IMR-90 (cell line): ENCODE measurements at regions not wholly inside any gene's neighbourhood (a gene's known extent, or its start where the extent isn't known, plus 50 kb on each side); places are given as distances from the start of the nearest gene placed in this dataset.

ENCODE experiments used
- ATAC-seq: fragments of 200-7000 bp; cut with Tn5 transposase; 2 replicates; pipeline ENCODE4 v1.9.1; 2020; ENCODE audit warnings: low read depth, mild to moderate bottlenecking, moderate library complexity
- BruUV-seq: library from RNA; stranded (reverse); fragments of 400-500 nt; replicated peaks from 2 replicates; lab custom pipeline; 2021; lab: Mats Ljungman, UMichigan
- CTCF ChIA-PET: fragments of 300-600 bp; formaldehyde crosslinking; extraction: SDS; loops from one replicate; lab custom pipeline; 2021; ENCODE audit warnings: antibody characterized with exemption; lab: Yijun Ruan, JAX
- POLR2A ChIA-PET: fragments of 300-600 bp; sonication (Branson Sonifier 250); formaldehyde crosslinking; loops from one replicate; lab custom pipeline; 2022; ENCODE audit warnings: antibody characterized with exemption; ENCODE audit not compliant: unreplicated experiment; lab: Charles Lee
- DNase-seq: peaks from one replicate; pipeline ENCODE4 v3.0.0; 2013
- H2AFZ ChIP-seq: replicated peaks from 2 replicates; pipeline ENCODE3; 2013; ENCODE audit warnings: low read length, mild to moderate bottlenecking; ENCODE audit not compliant: poor library complexity
- H2AK5ac ChIP-seq: 2 replicates; pipeline ENCODE4 v1.6.1; 2013; ENCODE audit warnings: low read depth, low read length, inconsistent platforms
- H2AK9ac ChIP-seq: replicated peaks from 2 replicates; pipeline ENCODE3; 2013; ENCODE audit warnings: mild to moderate bottlenecking, low read depth, low read length, moderate library complexity; ENCODE audit not compliant: poor library complexity
- H2BK120ac ChIP-seq: 2 replicates; pipeline ENCODE4 v1.6.1; 2013; ENCODE audit warnings: low read depth, low read length, inconsistent platforms
- H2BK15ac ChIP-seq: 3 replicates; pipeline ENCODE4 v1.6.1; 2013; ENCODE audit warnings: low read depth, low read length, inconsistent platforms
- H2BK20ac ChIP-seq: 2 replicates; pipeline ENCODE4 v1.6.1; 2013; ENCODE audit warnings: low read depth, mild to moderate bottlenecking, inconsistent platforms, low read length, moderate library complexity
- H2BK5ac ChIP-seq: 2 replicates; pipeline ENCODE4 v1.6.1; 2013; ENCODE audit warnings: mild to moderate bottlenecking, low read depth, low read length, inconsistent platforms; ENCODE audit not compliant: poor library complexity, severe bottlenecking
- H3K14ac ChIP-seq: replicated peaks from 2 replicates; pipeline ENCODE4 v1.6.1; 2013; ENCODE audit warnings: low read depth, low read length, inconsistent platforms
- H3K18ac ChIP-seq: 2 replicates; pipeline ENCODE4 v1.6.1; 2013; ENCODE audit warnings: low read depth, low read length, control low read depth
- H3K23ac ChIP-seq: 2 replicates; pipeline ENCODE4 v1.6.1; 2013; ENCODE audit warnings: low read depth, low read length, inconsistent platforms
- H3K27ac ChIP-seq: 2 replicates; pipeline ENCODE4 v1.5.1; 2013; ENCODE audit warnings: mild to moderate bottlenecking, control low read depth, low read length; ENCODE audit not compliant: insufficient read depth
- H3K27me3 ChIP-seq: 2 replicates; pipeline ENCODE4 v1.6.1; 2013; ENCODE audit warnings: low read length; ENCODE audit not compliant: control insufficient read depth, insufficient read depth
- H3K36me3 ChIP-seq: 2 replicates; pipeline ENCODE4 v1.6.1; 2013; ENCODE audit warnings: low read length, mixed read lengths; ENCODE audit not compliant: control insufficient read depth, insufficient read depth
- H3K4ac ChIP-seq: 2 replicates; pipeline ENCODE4 v1.6.1; 2013; ENCODE audit warnings: low read depth, low read length, inconsistent platforms
- H3K4me1 ChIP-seq: 2 replicates; pipeline ENCODE4 v1.6.1; 2013; ENCODE audit warnings: low read length, mixed read lengths; ENCODE audit not compliant: control insufficient read depth, insufficient read depth
- H3K4me2 ChIP-seq: 2 replicates; pipeline ENCODE4 v1.6.1; 2013; ENCODE audit warnings: low read depth, mild to moderate bottlenecking, control low read depth, low read length, moderate library complexity
- H3K4me3 ChIP-seq: 2 replicates; pipeline ENCODE4 v1.5.1; 2013; ENCODE audit warnings: low read depth, mild to moderate bottlenecking, control low read depth, low read length, moderate library complexity; ENCODE audit not compliant: insufficient read depth
- H3K56ac ChIP-seq: 2 replicates; pipeline ENCODE4 v1.6.1; 2013; ENCODE audit warnings: low read length, inconsistent platforms; ENCODE audit not compliant: insufficient read depth; ENCODE audit errors: extremely low read depth
- H3K79me1 ChIP-seq, 2 experiments: 2 replicates each; pipeline ENCODE4 v1.6.1; 2013; ENCODE audit warnings: low read length in 2 of 2, inconsistent platforms in 1 of 2, low read depth in 1 of 2
- H3K9ac ChIP-seq: 2 replicates; pipeline ENCODE4 v1.6.1; 2013; ENCODE audit warnings: low read depth, low read length, control low read depth
- H3K9me1 ChIP-seq: 2 replicates; pipeline ENCODE4 v1.6.1; 2013; ENCODE audit warnings: low read length, inconsistent platforms; ENCODE audit not compliant: insufficient read depth
- H3K9me3 ChIP-seq: 2 replicates; pipeline ENCODE4 v1.6.1; 2013; ENCODE audit warnings: low read length; ENCODE audit not compliant: control insufficient read depth, insufficient read depth
- H4K20me1 ChIP-seq: 2 replicates; pipeline ENCODE4 v1.6.1; 2013; ENCODE audit warnings: low read length, inconsistent platforms; ENCODE audit not compliant: insufficient read depth
- H4K5ac ChIP-seq: 2 replicates; pipeline ENCODE4 v1.6.1; 2013; ENCODE audit warnings: mild to moderate bottlenecking, low read depth, low read length, control low read depth
- H4K8ac ChIP-seq, 2 experiments: 2 replicates each; pipeline ENCODE4 v1.6.1; 2013; ENCODE audit warnings: low read depth in 2 of 2, low read length in 2 of 2, control low read depth in 1 of 2, inconsistent platforms in 1 of 2
- H4K91ac ChIP-seq: 2 replicates; pipeline ENCODE4 v1.6.1; 2013; ENCODE audit warnings: low read depth, low read length, inconsistent platforms; ENCODE audit not compliant: insufficient read depth
- BHLHE40 ChIP-seq: fragments of 150-350 bp; IDR thresholded peaks from 2 replicates; pipeline ENCODE4 v1.6.1; 2016; ENCODE audit warnings: mild to moderate bottlenecking, low read depth, low read length
- CEBPB ChIP-seq: IDR thresholded peaks from 2 replicates; pipeline ENCODE4 v1.6.1; 2012; ENCODE audit warnings: low read depth, low read length, improper control_type of control experiment
- CHD1 ChIP-seq: IDR thresholded peaks from 2 replicates; pipeline ENCODE4 v1.6.1; 2012; ENCODE audit warnings: low read depth, low read length, improper control_type of control experiment
- ELK1 ChIP-seq: fragments of 150-350 bp; IDR thresholded peaks from 2 replicates; pipeline ENCODE4 v1.6.1; 2016; ENCODE audit warnings: low read depth, mild to moderate bottlenecking, low read length, moderate library complexity, borderline replicate concordance
- FOS ChIP-seq: fragments of 150-350 bp; IDR thresholded peaks from 2 replicates; pipeline ENCODE4 v1.6.1; 2016; ENCODE audit warnings: low read depth, low read length
- MAFK ChIP-seq: IDR thresholded peaks from 2 replicates; pipeline ENCODE4 v1.6.1; 2012; ENCODE audit warnings: low read depth, low read length, improper control_type of control experiment
- MAZ ChIP-seq: IDR thresholded peaks from 2 replicates; pipeline ENCODE4 v1.6.1; 2012; ENCODE audit warnings: low read depth, mild to moderate bottlenecking, low read length, improper control_type of control experiment, moderate library complexity, borderline replicate concordance
- MXI1 ChIP-seq: IDR thresholded peaks from 2 replicates; pipeline ENCODE4 v1.6.1; 2012; ENCODE audit warnings: low read depth, mild to moderate bottlenecking, low read length, moderate library complexity, borderline replicate concordance
- NFE2L2 ChIP-seq: fragments of 150-350 bp; IDR thresholded peaks from 2 replicates; pipeline ENCODE4 v1.6.1; 2016; ENCODE audit warnings: low read depth, mild to moderate bottlenecking, low read length
- POLR2A ChIP-seq: IDR thresholded peaks from 2 replicates; pipeline ENCODE4 v1.6.1; 2012; ENCODE audit warnings: mild to moderate bottlenecking, low read depth, low read length
- RAD21 ChIP-seq: IDR thresholded peaks from 2 replicates; pipeline ENCODE4 v1.6.1; 2012; ENCODE audit warnings: low read length, improper control_type of control experiment
- RCOR1 ChIP-seq: IDR thresholded peaks from 2 replicates; pipeline ENCODE4 v1.6.1; 2012; ENCODE audit warnings: mild to moderate bottlenecking, low read length, improper control_type of control experiment; ENCODE audit not compliant: insufficient replicate concordance
- RFX5 ChIP-seq: IDR thresholded peaks from 2 replicates; pipeline ENCODE4 v1.8.0; 2012; ENCODE audit warnings: low read depth, mild to moderate bottlenecking, low read length, moderate library complexity
- SMC3 ChIP-seq: fragments of 150-350 bp; IDR thresholded peaks from 2 replicates; pipeline ENCODE4 v1.6.1; 2016; ENCODE audit warnings: low read depth, mild to moderate bottlenecking, antibody characterized with exemption, low read length, moderate library complexity
- WGBS, 2 experiments: methylation state at CpG; one replicate each; pipeline versions ENCODE4 v1.1.5 to v1.1.7; 2013; ENCODE audit warnings: missing lambda C conversion rate in 2 of 2; ENCODE audit not compliant: insufficient read length in 1 of 2; ENCODE audit errors: extremely low coverage in 2 of 2; 5-methylcytosine and 5-hydroxymethylcytosine counted together
- dilution Hi-C: fragments of 300-500 bp; cut with HindIII; formaldehyde crosslinking; loops from one replicate; pipeline ENCODE4 v1.14.3; 2018; ENCODE audit warnings: low sequenced_read_pairs; ENCODE audit not compliant: unreplicated experiment
- in situ Hi-C: fragments of 300-500 bp; cut with MboI; formaldehyde crosslinking; loops from 3 replicates; pipeline ENCODE4 v1.14.3; 2019; ENCODE audit warnings: low sequenced_read_pairs, inconsistent platforms, mixed read lengths
- intact Hi-C: fragments of 100-400 bp; cut with micrococcal nuclease; formaldehyde crosslinking; loops from 2 replicates; pipeline ENCODE4 v1.10.0; 2022
- TF ChIP-seq, protein P1 (sequence below): conservative IDR thresholded peaks from 2 replicates; pipeline ENCODE4 v1.5.1; 2012; ENCODE audit warnings: mild to moderate bottlenecking, low read depth, low read length, improper control_type of control experiment
- TF ChIP-seq, protein P2 (sequence below): fragments of 150-350 bp; IDR thresholded peaks from 2 replicates; pipeline ENCODE4 v1.6.1; 2017; ENCODE audit warnings: mild to moderate bottlenecking, antibody characterized with exemption, low read length, low read depth

- H3K23ac ChIP-seq, result no peak overlapping the region
- in situ Hi-C loops (no loop called here), dilution Hi-C loops (no loop called here), intact Hi-C loops (no loop called here)
- no CpG with 5 or more reads among the region's 4 CpGs for WGBS, 2 experiments
- H3K9ac ChIP-seq, result no peak overlapping the region
- H2BK120ac ChIP-seq, result no peak overlapping the region
- H3K4me2 ChIP-seq, result no peak overlapping the region
- H4K91ac ChIP-seq, result no peak overlapping the region
- CTCF ChIA-PET, result no interaction called here
- H3K4me1 ChIP-seq, result peaks cover 6% of the 10 kb centered on the region
- BruUV-seq, result no TSS peak
- no peak overlapping the region for H2AK5ac ChIP-seq
- no peak overlapping the region for H3K4ac ChIP-seq
- TF ChIP-seq RFX5 (no peak), MAZ (no peak), BHLHE40 (no peak), MAFK (no peak), SMC3 (no peak), RAD21 (no peak), RCOR1 (no peak), FOS (no peak), CEBPB (no peak), NFE2L2 (no peak), ELK1 (no peak), CHD1 (no peak), POLR2A (no peak), MXI1 (no peak)
- TF ChIP-seq, protein P1, sequence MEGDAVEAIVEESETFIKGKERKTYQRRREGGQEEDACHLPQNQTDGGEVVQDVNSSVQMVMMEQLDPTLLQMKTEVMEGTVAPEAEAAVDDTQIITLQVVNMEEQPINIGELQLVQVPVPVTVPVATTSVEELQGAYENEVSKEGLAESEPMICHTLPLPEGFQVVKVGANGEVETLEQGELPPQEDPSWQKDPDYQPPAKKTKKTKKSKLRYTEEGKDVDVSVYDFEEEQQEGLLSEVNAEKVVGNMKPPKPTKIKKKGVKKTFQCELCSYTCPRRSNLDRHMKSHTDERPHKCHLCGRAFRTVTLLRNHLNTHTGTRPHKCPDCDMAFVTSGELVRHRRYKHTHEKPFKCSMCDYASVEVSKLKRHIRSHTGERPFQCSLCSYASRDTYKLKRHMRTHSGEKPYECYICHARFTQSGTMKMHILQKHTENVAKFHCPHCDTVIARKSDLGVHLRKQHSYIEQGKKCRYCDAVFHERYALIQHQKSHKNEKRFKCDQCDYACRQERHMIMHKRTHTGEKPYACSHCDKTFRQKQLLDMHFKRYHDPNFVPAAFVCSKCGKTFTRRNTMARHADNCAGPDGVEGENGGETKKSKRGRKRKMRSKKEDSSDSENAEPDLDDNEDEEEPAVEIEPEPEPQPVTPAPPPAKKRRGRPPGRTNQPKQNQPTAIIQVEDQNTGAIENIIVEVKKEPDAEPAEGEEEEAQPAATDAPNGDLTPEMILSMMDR, result no peak
- TF ChIP-seq, protein P2, sequence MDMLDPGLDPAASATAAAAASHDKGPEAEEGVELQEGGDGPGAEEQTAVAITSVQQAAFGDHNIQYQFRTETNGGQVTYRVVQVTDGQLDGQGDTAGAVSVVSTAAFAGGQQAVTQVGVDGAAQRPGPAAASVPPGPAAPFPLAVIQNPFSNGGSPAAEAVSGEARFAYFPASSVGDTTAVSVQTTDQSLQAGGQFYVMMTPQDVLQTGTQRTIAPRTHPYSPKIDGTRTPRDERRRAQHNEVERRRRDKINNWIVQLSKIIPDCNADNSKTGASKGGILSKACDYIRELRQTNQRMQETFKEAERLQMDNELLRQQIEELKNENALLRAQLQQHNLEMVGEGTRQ, result no peak
- POLR2A ChIA-PET, result no interaction called here
- H3K27ac ChIP-seq, result no peak overlapping the region
- H3K56ac ChIP-seq, result no peak overlapping the region
- no peaks in the 10 kb centered on the region for H3K79me1 ChIP-seq
- DNase-seq (no peak), ATAC-seq (0 out of 2 replicates have a peak, but pooled peaks have one; percentile 28)
- H2BK15ac ChIP-seq, result no peak overlapping the region
- H2BK20ac ChIP-seq, result no peak overlapping the region
- H4K5ac ChIP-seq, result no peak overlapping the region
- no peaks in the 10 kb centered on the region for H3K9me1 ChIP-seq
- no peaks in the 10 kb centered on the region for H3K36me3 ChIP-seq
- no peaks in the 10 kb centered on the region for H3K9me3 ChIP-seq
- no peak overlapping the region for H3K14ac ChIP-seq
- H3K4me3 ChIP-seq, result no peak overlapping the region
- no peak overlapping the region for H2AK9ac ChIP-seq
- no peak overlapping the region for H2AFZ ChIP-seq
- H2BK5ac ChIP-seq, result no peak overlapping the region
- H3K27me3 ChIP-seq, result no peaks in the 10 kb centered on the region; the same call in 1 of the 2 replicates
- H4K8ac ChIP-seq, result no peak overlapping the region
- no peaks in the 10 kb centered on the region for H4K20me1 ChIP-seq
- no peak overlapping the region; the same call in 1 of the 2 replicates for H3K18ac ChIP-seq
Measured at GRCh38 chr2:191516260-191516659, 161.7 kb upstream of the NABP1 start.
